H9 (cell line): ENCODE measurements at regions not wholly inside any gene's neighbourhood (a gene's known extent, or its start where the extent isn't known, plus 50 kb on each side); places are given as distances from the start of the nearest gene placed in this dataset.

Experiments used
- DNase-seq: peaks from one replicate; pipeline ENCODE4 v3.0.0-alpha.2; 2017
- H2AFZ ChIP-seq: one replicate; pipeline ENCODE4 v1.6.1; 2013; ENCODE audit warnings: mild to moderate bottlenecking, low read length, control low read depth, moderate library complexity
- H2AK5ac ChIP-seq: 2 replicates; pipeline ENCODE4 v1.6.1; 2013; ENCODE audit warnings: low read length, control low read depth, mixed read lengths; ENCODE audit not compliant: insufficient read length
- H2BK120ac ChIP-seq: one replicate; pipeline ENCODE4 v1.6.1; 2013; ENCODE audit warnings: low read depth, mild to moderate bottlenecking, low read length, control low read depth, inconsistent platforms; ENCODE audit not compliant: poor library complexity, severe bottlenecking
- H2BK12ac ChIP-seq: 2 replicates; pipeline ENCODE4 v1.6.1; 2013; ENCODE audit warnings: low read length, control low read depth, mixed read lengths, low read depth; ENCODE audit not compliant: insufficient read length
- H2BK15ac ChIP-seq: 2 replicates; pipeline ENCODE4 v1.6.1; 2013; ENCODE audit warnings: low read depth, low read length, control low read depth
- H2BK20ac ChIP-seq: one replicate; pipeline ENCODE4 v1.6.1; 2013; ENCODE audit warnings: low read depth, mild to moderate bottlenecking, low read length, control low read depth, inconsistent platforms; ENCODE audit not compliant: poor library complexity, severe bottlenecking
- H2BK5ac ChIP-seq: 2 replicates; pipeline ENCODE4 v1.6.1; 2013; ENCODE audit warnings: low read length, control low read depth, mixed read lengths; ENCODE audit not compliant: insufficient read length
- H3K14ac ChIP-seq: 2 replicates; pipeline ENCODE4 v1.6.1; 2013; ENCODE audit warnings: low read length, control low read depth; ENCODE audit not compliant: insufficient read depth
- H3K18ac ChIP-seq: 2 replicates; pipeline ENCODE4 v1.6.1; 2013; ENCODE audit warnings: low read depth, mild to moderate bottlenecking, mixed read lengths, low read length, control low read depth; ENCODE audit not compliant: insufficient read length
- H3K23ac ChIP-seq: 2 replicates; pipeline ENCODE4 v1.6.1; 2013; ENCODE audit warnings: low read length, control low read depth, mixed read lengths, low read depth; ENCODE audit not compliant: insufficient read length
- H3K23me2 ChIP-seq: 2 replicates; pipeline ENCODE4 v1.6.1; 2013; ENCODE audit warnings: low read depth, mild to moderate bottlenecking, mixed read lengths, low read length, control low read depth; ENCODE audit not compliant: insufficient read length, poor library complexity, severe bottlenecking
- H3K27ac ChIP-seq: 2 replicates; pipeline ENCODE4 v1.5.1; 2013; ENCODE audit warnings: low read length, control low read depth, mixed read lengths, low read depth; ENCODE audit not compliant: insufficient read length
- H3K27me3 ChIP-seq: 2 replicates; pipeline ENCODE4 v1.6.1; 2013; ENCODE audit warnings: low read length, control low read depth, inconsistent platforms; ENCODE audit not compliant: insufficient read depth
- H3K4ac ChIP-seq: 2 replicates; pipeline ENCODE4 v1.6.1; 2013; ENCODE audit warnings: low read depth, mild to moderate bottlenecking, control low read depth, inconsistent platforms, low read length, moderate library complexity
- H3K4me1 ChIP-seq: 2 replicates; pipeline ENCODE4 v1.6.1; 2013; ENCODE audit warnings: low read length, control low read depth, inconsistent platforms; ENCODE audit not compliant: insufficient read depth
- H3K4me2 ChIP-seq: 2 replicates; pipeline ENCODE4 v1.6.1; 2013; ENCODE audit warnings: low read length, control low read depth, mixed read lengths; ENCODE audit not compliant: insufficient read length, insufficient read depth
- H3K56ac ChIP-seq: 2 replicates; pipeline ENCODE4 v1.6.1; 2013; ENCODE audit warnings: low read depth, mild to moderate bottlenecking, mixed read lengths, low read length, control low read depth; ENCODE audit not compliant: insufficient read length
- H3K79me1 ChIP-seq: 2 replicates; pipeline ENCODE4 v1.6.1; 2013; ENCODE audit warnings: low read depth, mild to moderate bottlenecking, moderate library complexity, low read length, control low read depth, inconsistent platforms; ENCODE audit not compliant: insufficient read depth, poor library complexity, severe bottlenecking
- H3K79me2 ChIP-seq: 2 replicates; pipeline ENCODE4 v1.6.1; 2013; ENCODE audit warnings: low read length, control low read depth, inconsistent platforms; ENCODE audit not compliant: insufficient read depth
- H3K9ac ChIP-seq: 2 replicates; pipeline ENCODE4 v1.6.1; 2013; ENCODE audit warnings: low read length, control low read depth, mixed read lengths; ENCODE audit not compliant: insufficient read length; ENCODE audit errors: extremely low read depth
- H3K9me3 ChIP-seq: one replicate; pipeline ENCODE4 v1.6.1; 2013; ENCODE audit warnings: low read depth, low read length, inconsistent platforms; ENCODE audit not compliant: control insufficient read depth
- H3T11ph ChIP-seq: one replicate; pipeline ENCODE4 v1.6.1; 2013; ENCODE audit warnings: mild to moderate bottlenecking, low read length, control low read depth, inconsistent platforms
- H4K20me1 ChIP-seq: one replicate; pipeline ENCODE4 v1.6.1; 2013; ENCODE audit not compliant: control insufficient read depth, insufficient read length, insufficient read depth
- H4K5ac ChIP-seq: 2 replicates; pipeline ENCODE4 v1.6.1; 2013; ENCODE audit warnings: low read depth, mild to moderate bottlenecking, mixed read lengths, low read length, control low read depth; ENCODE audit not compliant: insufficient read length
- H4K8ac ChIP-seq: replicated peaks from 2 replicates; pipeline ENCODE4 v1.6.1; 2013; ENCODE audit warnings: low read length, control low read depth, mixed read lengths, low read depth; ENCODE audit not compliant: insufficient read length
- H4K91ac ChIP-seq: 2 replicates; pipeline ENCODE4 v1.6.1; 2013; ENCODE audit warnings: low read depth, mild to moderate bottlenecking, moderate library complexity, mixed read lengths, low read length, control low read depth; ENCODE audit not compliant: insufficient read length
- H3K27ac Mint-ChIP-seq, 3 experiments: 2 replicates in 2 of 3; 3 replicates in 1 of 3; pipeline ENCODE4 v1.8.0; 2020 to 2021; ENCODE audit warnings: mixed read lengths in 3 of 3, mild to moderate bottlenecking in 1 of 3, moderate library complexity in 1 of 3
- H3K27me3 Mint-ChIP-seq: 2 replicates; pipeline ENCODE4 v1.8.0; 2021; ENCODE audit warnings: low read depth, mild to moderate bottlenecking, moderate library complexity, mixed read lengths
- H3K36me3 Mint-ChIP-seq, 3 experiments: 2 replicates in 2 of 3; 3 replicates in 1 of 3; pipeline ENCODE4 v1.8.0; 2020 to 2021; ENCODE audit warnings: low read depth in 3 of 3, mixed read lengths in 3 of 3; ENCODE audit not compliant: insufficient read depth in 1 of 3
- H3K4me1 Mint-ChIP-seq, 2 experiments: 2 replicates each; pipeline ENCODE4 v1.8.0; 2020; ENCODE audit warnings: mixed read lengths in 2 of 2
- H3K4me3 Mint-ChIP-seq, 2 experiments: 2 replicates in 1 of 2; 3 replicates in 1 of 2; pipeline ENCODE4 v1.8.0; 2020 to 2021; ENCODE audit warnings: mild to moderate bottlenecking in 2 of 2, mixed read lengths in 2 of 2, moderate library complexity in 1 of 2
- H3K9me3 Mint-ChIP-seq, 2 experiments: 2 replicates in 1 of 2; 3 replicates in 1 of 2; pipeline ENCODE4 v1.8.0; 2020; ENCODE audit warnings: mild to moderate bottlenecking in 2 of 2, mixed read lengths in 2 of 2, moderate library complexity in 1 of 2
- CTCF ChIP-seq: fragments of 200-600 bp; sonication (generic); conservative IDR thresholded peaks from 3 replicates; pipeline ENCODE4 v1.8.0; 2021; ENCODE audit warnings: antibody characterized with exemption, mild to moderate bottlenecking
- WGBS: extraction: QIAGEN DNeasy Blood & Tissue Kit; methylation state at CpG from one replicate; pipeline ENCODE4 v1.1.7; 2013; ENCODE audit warnings: missing lambda C conversion rate, low lambda C conversion rate, mixed read lengths; ENCODE audit not compliant: insufficient read length; ENCODE audit errors: extremely low coverage; 5-methylcytosine and 5-hydroxymethylcytosine counted together

- no peak overlapping the region for H3K14ac ChIP-seq
- Mint-ChIP-seq H3K4me3 (no peak overlapping the region), H3K36me3 (peaks cover 0 to 5% (median 4%) of the 10 kb centered on the region in 3 experiments), H3K27ac (no peak overlapping the region; a peak in 1 of 7 replicates), H3K4me1 (peaks cover 24 to 26% of the 10 kb centered on the region in 2 experiments), H3K27me3 (peaks cover 20% of the 10 kb centered on the region), H3K9me3 (peaks cover 9 to 10% of the 10 kb centered on the region in 2 experiments; a peak in 4 of 5 replicates)
- DNase-seq, result no peak
- no peak overlapping the region for H2BK120ac ChIP-seq
- no peak overlapping the region for H2AK5ac ChIP-seq
- no peak overlapping the region for H2BK20ac ChIP-seq
- no peak overlapping the region for H3K56ac ChIP-seq
- no peak overlapping the region for H3K23ac ChIP-seq
- H3K18ac ChIP-seq, result no peak overlapping the region
- H3K4me1 ChIP-seq, result no peaks in the 10 kb centered on the region; the same call in 1 of the 2 replicates
- H4K5ac ChIP-seq, result no peak overlapping the region
- H3K79me2 ChIP-seq, result no peaks in the 10 kb centered on the region
- H3K4ac ChIP-seq, result no peak overlapping the region
- H3K9ac ChIP-seq, result no peak overlapping the region
- TF ChIP-seq CTCF, result no peak
- no peak overlapping the region for H2BK5ac ChIP-seq
- no peaks in the 10 kb centered on the region for H4K20me1 ChIP-seq
- no peak overlapping the region for H4K91ac ChIP-seq
- no peak overlapping the region for H2BK15ac ChIP-seq
- no CpG with 5 or more reads among the region's 16 CpGs for WGBS
- H3K23me2 ChIP-seq, result no peaks in the 10 kb centered on the region
- H3K4me2 ChIP-seq, result no peak overlapping the region
- no peak overlapping the region for H4K8ac ChIP-seq
- no peaks in the 10 kb centered on the region for H3K9me3 ChIP-seq
- H3K27me3 ChIP-seq, result no peaks in the 10 kb centered on the region
- no peak overlapping the region for H2AFZ ChIP-seq
- no peak overlapping the region for H2BK12ac ChIP-seq
- no peak overlapping the region for H3T11ph ChIP-seq
- H3K79me1 ChIP-seq, result no peaks in the 10 kb centered on the region
- no peak overlapping the region for H3K27ac ChIP-seq
Observed at GRCh38 chr16:86242244-86243122, 267.8 kb upstream of the FOXF1 start.
